HG02610 (cell line): ENCODE measurements at regions not wholly inside any gene's neighbourhood (a gene's known extent, or its start where the extent isn't known, plus 50 kb on each side); places are given as distances from the start of the nearest gene placed in this dataset.

Experiments
- ATAC-seq: cut with Tn5 transposase; IDR thresholded peaks from one replicate; pipeline ENCODE4 v1.9.1; 2021; ENCODE audit warnings: mild to moderate bottlenecking, moderate library complexity; ENCODE audit not compliant: unreplicated experiment

GRCh38 chr4:11271263-11271662, 157.4 kb downstream of the HS3ST1 start:
- ATAC-seq = no peak

- ATAC-seq = no peak
These were observed 160.5 kb downstream of the HS3ST1 start for GRCh38 chr4:11268149-11268548.

GRCh38 chr4:11264841-11265240, 163.9 kb downstream of the HS3ST1 start:
- ATAC-seq = no peak

GRCh38 chr4:11264346-11264745, 164.3 kb downstream of the HS3ST1 start:
- no peak for ATAC-seq

GRCh38 chr4:11263208-11263607, 165.5 kb downstream of the HS3ST1 start:
- ATAC-seq = no peak

- ATAC-seq = no peak
These were observed 167.4 kb downstream of the HS3ST1 start for GRCh38 chr4:11261066-11261850.

- ATAC-seq = no peak
These were observed 168.9 kb downstream of the HS3ST1 start for GRCh38 chr4:11259837-11260236.

- ATAC-seq = no peak
These were observed 176.5 kb downstream of the HS3ST1 start for GRCh38 chr4:11252149-11252548.

- no peak for ATAC-seq
These were observed 178.2 kb downstream of the HS3ST1 start for GRCh38 chr4:11250510-11250909.

- no peak for ATAC-seq
These were observed 196.7 kb downstream of the HS3ST1 start for GRCh38 chr4:11232015-11232414.

GRCh38 chr4:11230866-11231265, 197.8 kb downstream of the HS3ST1 start:
- ATAC-seq = no peak

- ATAC-seq = no peak
These were observed 200.2 kb downstream of the HS3ST1 start for GRCh38 chr4:11228530-11228929.

- ATAC-seq = no peak
These were observed 205.4 kb downstream of the HS3ST1 start for GRCh38 chr4:11223311-11223710.

GRCh38 chr4:11218692-11219091, 210.0 kb downstream of the HS3ST1 start:
- no peak for ATAC-seq

GRCh38 chr4:11216520-11216919, 212.2 kb downstream of the HS3ST1 start:
- no peak for ATAC-seq

- ATAC-seq = no peak
These were observed 214.4 kb downstream of the HS3ST1 start for GRCh38 chr4:11214281-11214680.

GRCh38 chr4:11209826-11210225, 218.9 kb downstream of the HS3ST1 start:
- ATAC-seq = no peak

- no peak for ATAC-seq
These were observed 227.4 kb downstream of the HS3ST1 start for GRCh38 chr4:11201256-11201655.

GRCh38 chr4:11198516-11199305, 230.0 kb downstream of the HS3ST1 start:
- ATAC-seq = no peak

GRCh38 chr4:11197631-11198341, 230.9 kb downstream of the HS3ST1 start:
- ATAC-seq = no peak

- no peak for ATAC-seq
These were observed 231.7 kb downstream of the HS3ST1 start for GRCh38 chr4:11196927-11197522.
